ENCODE measurements at regions not wholly inside any gene's neighbourhood (a gene's known extent, or its start where the extent isn't known, plus 50 kb on each side); places are given as distances from the start of the nearest gene placed in this dataset.

GRCh38 chr5:81914696-81915095, 57.1 kb upstream of the ATG10 start:
- DNase-seq = no peak

DNA sequence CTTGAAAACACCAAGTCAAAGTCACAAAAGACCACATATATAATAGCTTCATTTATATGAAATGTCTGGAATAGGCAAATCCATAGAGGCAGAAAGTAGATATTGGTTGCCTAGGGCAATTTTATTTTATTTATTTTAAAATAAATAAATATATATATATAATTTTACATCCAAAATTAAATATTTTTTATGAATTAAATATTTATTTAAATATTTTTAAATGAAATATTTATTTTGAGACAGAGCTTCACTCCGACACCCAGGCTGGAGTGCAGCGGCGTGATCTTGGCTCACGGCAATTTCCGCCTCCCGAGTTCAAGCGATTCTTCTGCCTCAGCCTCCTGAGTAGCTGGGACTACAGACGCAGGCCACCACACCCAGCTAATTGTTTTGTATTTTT, 58.9 kb upstream of the ATG10 start:
- no peak for DNase-seq

DNA sequence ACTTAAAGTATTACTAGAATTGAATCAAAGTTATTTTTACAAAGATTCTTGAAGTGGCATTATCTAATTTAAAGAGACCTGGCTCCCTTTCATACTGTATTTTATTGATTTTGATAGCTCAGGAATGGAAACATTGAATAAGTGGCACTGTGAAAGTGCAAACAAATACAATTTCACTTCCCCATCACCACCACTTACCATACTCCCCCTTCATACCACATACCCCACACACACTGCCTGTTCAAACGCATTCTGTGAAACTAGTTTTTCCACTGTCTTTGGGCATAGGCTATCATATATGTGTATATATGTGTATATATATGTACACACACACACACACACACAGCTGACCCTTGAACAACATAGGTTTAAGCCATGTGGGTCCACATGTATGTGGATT, 62.1 kb upstream of the ATG10 start:
- no peak for DNase-seq

GRCh38 chr5:81908771-81909170, 63.1 kb upstream of the ATG10 start:
- DNase-seq = no peak

- DNase-seq = no peak
These were observed 63.8 kb upstream of the ATG10 start for GRCh38 chr5:81908044-81908443.

DNA sequence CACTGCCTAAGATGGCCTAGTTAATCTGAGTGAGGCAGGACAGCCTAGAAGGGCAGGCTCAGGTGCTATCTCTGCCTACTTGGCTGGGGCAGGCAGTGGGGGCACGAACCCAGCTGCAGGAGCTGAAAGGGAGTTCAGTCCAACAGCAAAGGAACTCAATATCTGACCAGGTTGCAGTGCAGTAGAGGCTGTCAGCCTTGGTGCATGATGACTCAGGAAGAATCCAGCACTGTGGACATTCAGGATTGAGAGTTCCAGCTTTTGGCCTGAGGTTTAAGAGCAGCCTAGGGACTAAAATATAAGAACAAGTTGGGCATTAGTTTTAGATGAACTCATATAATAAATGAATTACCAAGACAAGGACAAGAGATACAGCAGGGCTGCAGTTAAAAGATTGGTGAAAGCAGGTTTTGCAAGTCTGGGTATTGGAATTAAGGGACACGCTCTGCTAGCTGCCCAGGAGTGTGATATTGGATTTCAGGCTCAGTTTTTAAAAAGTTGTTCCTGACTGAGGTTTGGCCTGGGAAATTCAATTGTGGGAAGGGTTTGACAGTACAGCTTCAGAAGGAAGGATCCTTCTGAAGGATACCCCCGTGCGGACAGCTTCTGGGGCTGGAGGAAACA, 64.7 kb upstream of the ATG10 start:
- DNase-seq = no peak

DNA sequence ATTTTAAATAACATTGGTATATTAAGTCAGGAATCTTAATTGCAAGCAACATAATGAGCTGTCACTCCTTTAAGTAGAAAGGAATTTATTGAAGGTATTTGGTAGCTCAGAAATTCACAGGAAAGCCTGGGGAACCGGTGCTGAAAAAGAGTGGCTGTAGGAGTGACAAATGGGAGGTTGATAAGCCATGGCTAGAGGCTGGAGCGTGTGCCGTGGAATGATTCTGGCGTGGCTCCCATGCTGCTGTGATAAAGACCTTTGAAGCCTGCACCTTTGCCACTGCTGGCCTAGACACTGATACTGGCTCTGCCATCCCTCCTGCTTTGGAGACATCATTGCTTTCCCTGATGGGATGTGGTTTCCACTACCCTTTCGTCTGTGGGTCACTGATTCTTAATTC, 65.7 kb upstream of the ATG10 start:
- no peak for DNase-seq

- DNase-seq = no peak
These were observed 67.0 kb upstream of the ATG10 start for GRCh38 chr5:81904861-81905260.

- no peak for DNase-seq
These were observed 67.7 kb upstream of the ATG10 start for GRCh38 chr5:81904166-81904565.

- DNase-seq = no peak
These were observed 70.2 kb upstream of the ATG10 start for GRCh38 chr5:81901586-81901985.

GRCh38 chr5:81899123-81899522, 72.7 kb upstream of the ATG10 start:
- no peak for DNase-seq

- DNase-seq = no peak
These were observed 73.4 kb upstream of the ATG10 start for GRCh38 chr5:81898403-81898802.

DNA sequence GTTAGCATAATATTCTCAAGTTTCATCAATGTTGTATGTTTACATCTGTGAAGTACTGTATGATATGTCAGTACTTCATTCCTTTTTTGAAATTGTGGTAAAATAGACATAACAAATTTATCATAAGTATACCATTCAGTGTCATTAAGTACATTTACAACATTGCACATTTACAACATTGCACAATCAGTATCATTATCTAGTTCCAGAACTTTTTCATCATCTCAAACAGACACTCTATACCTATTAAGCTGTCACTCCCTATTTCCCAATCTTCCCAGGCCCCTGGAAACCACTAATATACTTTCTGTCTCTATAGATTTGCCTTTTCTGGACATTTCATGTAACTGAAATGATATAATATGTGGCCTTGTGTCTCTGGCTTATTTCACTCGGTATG, 75.1 kb upstream of the ATG10 start:
- DNase-seq = no peak

DNA sequence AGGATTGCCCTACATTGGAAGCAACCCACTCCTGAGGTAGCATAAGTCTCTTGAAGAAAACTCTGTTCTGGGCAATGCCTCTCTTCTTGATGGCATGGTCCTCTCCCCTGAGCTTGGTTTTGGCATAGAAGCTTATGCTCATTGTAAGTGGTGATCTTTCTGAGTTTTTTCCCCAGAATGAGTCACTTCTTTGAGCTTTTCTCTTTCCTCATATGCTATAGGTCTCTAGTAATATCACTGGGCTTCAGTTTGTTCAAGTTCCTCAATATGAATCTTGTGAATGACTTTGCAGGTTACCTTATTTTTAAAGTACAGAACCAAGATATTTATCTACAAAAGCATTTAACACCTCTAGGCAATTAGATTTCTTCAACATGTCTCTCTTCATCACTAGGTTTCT, 76.5 kb upstream of the ATG10 start:
- DNase-seq = no peak

- no peak for DNase-seq
These were observed 77.9 kb upstream of the ATG10 start for GRCh38 chr5:81893961-81894360.

- DNase-seq = no peak
These were observed 87.0 kb upstream of the ATG10 start for GRCh38 chr5:81884871-81885270.

DNA sequence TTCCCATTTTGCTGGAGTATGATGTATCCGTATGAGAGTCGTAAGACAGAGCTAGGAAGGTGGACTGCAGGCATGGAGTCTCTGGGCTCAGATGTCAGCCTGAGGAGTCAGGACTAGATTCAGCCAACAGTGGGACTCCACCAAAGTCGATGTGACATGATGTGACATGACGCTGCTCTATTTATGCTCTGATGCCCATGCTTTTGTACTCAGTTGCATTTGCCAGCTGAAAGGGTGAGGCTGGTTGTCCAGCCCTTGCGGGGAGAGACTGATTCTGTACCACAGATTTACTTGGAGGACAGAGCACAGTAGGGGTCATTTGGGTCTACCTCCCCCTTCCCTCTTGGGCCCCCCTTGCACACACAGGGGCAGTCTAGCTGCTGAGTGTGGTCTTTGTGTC, 88.5 kb upstream of the ATG10 start:
- DNase-seq = no peak

DNA sequence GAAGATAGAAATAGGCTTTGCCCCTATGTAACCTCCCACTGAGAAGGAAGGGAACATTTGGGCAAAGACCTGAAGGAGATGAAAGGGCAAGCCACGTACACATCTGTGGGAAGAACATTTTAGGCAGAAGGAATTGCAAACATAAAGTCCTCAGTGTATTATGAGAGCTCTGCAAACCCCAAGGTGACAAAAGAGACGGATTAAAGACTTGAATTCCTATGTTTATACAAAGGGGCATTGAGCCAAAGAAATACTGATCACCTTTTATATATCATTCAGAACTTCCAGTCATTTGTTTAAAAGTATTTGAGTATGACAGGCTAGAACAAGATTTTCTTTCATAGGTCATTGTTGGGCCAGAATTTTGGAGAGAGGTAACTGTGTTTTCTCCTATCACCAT, 90.2 kb upstream of the ATG10 start:
- DNase-seq = no peak

- DNase-seq = no peak
These were observed 91.9 kb upstream of the ATG10 start for GRCh38 chr5:81879936-81880335.

GRCh38 chr5:81878333-81878732, 93.5 kb upstream of the ATG10 start:
- DNase-seq = no peak

DNA sequence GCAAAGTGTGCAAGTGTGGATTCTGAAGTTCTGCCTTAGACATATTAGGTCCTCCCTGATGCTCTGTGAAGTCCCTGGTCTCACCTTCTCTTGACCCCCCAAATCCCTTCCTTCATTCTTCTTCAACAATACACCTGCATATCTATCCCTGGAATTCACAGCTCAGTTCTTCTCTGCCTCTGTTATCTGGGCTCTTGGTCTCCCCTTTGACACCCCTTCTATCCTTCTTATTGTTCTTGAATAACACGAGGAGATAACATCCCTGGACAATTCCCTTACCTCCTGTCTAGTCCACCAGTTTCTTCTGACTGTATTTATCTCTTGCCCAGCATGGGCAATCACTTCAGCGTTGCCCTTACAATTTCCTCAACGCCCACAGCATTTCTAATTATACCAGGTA, 104.8 kb upstream of the ATG10 start:
- DNase-seq = no peak

DNA sequence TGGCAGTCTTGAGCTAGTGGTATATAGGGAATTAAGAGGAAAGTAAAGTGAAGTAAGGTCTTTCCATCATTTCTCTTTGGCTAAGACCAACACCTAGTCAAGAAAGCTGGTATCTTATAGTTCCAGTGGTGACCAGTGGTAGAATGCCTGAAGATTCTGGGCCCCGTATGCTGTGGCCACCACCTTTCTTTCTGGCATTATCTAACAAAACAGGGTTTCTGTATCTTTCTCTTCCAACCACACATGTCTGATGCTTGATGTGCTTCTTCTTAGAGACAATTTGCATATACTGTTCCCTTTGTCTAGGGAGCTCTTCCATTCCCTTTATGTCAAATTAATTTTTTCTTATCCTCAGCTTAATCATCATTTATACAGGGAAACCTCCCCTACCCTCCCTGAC, 109.9 kb upstream of the SSBP2 start:
- DNase-seq = no peak

- no peak for DNase-seq
These were observed 108.7 kb upstream of the SSBP2 start for GRCh38 chr5:81859624-81860023.

GRCh38 chr5:81856948-81857928, 106.3 kb upstream of the SSBP2 start:
- DNase-seq = no peak

DNA sequence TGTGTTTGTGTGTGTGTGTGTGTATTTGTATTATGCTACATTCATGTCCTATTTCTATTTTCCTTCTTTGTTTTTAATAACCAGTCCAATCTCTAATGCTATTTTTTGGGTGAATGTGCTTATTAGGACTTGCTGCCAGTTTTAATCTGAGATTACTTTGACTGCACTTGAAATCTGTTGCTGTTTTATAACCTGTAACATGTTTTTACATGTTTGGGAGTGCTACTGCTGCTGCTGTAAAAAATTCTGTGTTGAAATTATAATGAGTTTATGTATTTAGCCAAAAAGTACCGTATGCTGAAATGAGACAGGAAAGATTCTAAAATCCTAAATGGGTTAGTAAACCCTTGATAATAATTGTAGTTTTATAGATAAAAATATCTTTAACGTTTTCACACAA, 104.7 kb upstream of the SSBP2 start:
- DNase-seq = no peak

Data from activated naive CD4-positive, alpha-beta T cell treated with Interleukin-2 at 50 U/mL for 16 hours (primary cell).